PFSK-1 (cell line): ENCODE measurements at regions not wholly inside any gene's neighbourhood (a gene's known extent, or its start where the extent isn't known, plus 50 kb on each side); places are given as distances from the start of the nearest gene placed in this dataset.

Experiments
- REST ChIP-seq, 2 experiments: IDR thresholded peaks; 2 replicates each; pipeline versions ENCODE4 v1.6.1 to v1.8.0; 2011 to 2012; ENCODE audit warnings: low read depth in 2 of 2, low read length in 2 of 2, control low read depth in 1 of 2, inconsistent platforms in 1 of 2, mild to moderate bottlenecking in 1 of 2, moderate library complexity in 1 of 2; ENCODE audit not compliant: insufficient read depth in 1 of 2
- SIN3A ChIP-seq: IDR thresholded peaks from 2 replicates; pipeline ENCODE4 v1.6.1; 2012; ENCODE audit warnings: mild to moderate bottlenecking, low read length, moderate library complexity, borderline replicate concordance; ENCODE audit not compliant: insufficient read depth
- TAF1 ChIP-seq: IDR thresholded peaks from 2 replicates; pipeline ENCODE4 v1.6.1; 2012; ENCODE audit warnings: low read length, control low read depth, borderline replicate concordance; ENCODE audit not compliant: insufficient read depth

GRCh38 chr10:29191674-29192073 lies 97.2 kb upstream of the LYZL1 start:
- TF ChIP-seq SIN3A (no peak), TAF1 (no peak), REST (IDR thresholded peaks at IDR 0.05; ENCODE audit: insufficient read depth in 1 of 2, low read depth in 2 of 2, low read length in 2 of 2) (no peak)
